Skeletal muscle cell (primary cell): ENCODE measurements at regions not wholly inside any gene's neighbourhood (a gene's known extent, or its start where the extent isn't known, plus 50 kb on each side); places are given as distances from the start of the nearest gene placed in this dataset.
"Not testable (repeated sequence)": the region's sequence is repeated elsewhere in the genome, so short reads cannot be mapped to it uniquely, and the experiment has no call there.

Source experiments
- DNase-seq: peaks from one replicate; pipeline ENCODE4 v3.0.0-alpha.2; 2010; ENCODE audit warnings: low read depth
- H3K4me3 ChIP-seq: 2 replicates; pipeline ENCODE4 v1.5.1; 2011; ENCODE audit warnings: low read depth, mild to moderate bottlenecking, control low read depth, low read length, moderate library complexity

- no peak for DNase-seq
- H3K4me3 ChIP-seq: no peak overlapping the region
These were observed 475.5 kb upstream of the ACO1 start for GRCh38 chr9:31908891-31909480.

DNA sequence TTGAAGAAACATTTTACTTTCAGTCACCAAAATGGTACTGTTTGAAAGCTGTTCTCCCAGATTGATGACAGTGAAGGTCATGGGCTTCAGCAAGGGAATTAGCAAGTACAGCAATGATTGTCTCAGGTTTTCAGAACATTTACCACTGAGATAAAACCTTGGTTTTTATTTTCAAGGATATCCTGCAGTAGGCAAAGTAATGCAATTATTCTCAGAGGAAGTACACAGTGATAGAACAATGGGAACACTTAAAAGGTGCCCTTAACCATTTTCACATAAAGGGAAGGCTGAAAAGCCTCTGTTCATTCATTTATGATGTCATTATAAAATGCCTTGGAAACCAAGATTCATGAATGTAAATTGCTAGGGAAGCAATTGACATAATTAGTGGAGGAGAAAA lies 471.8 kb upstream of the ACO1 start:
- DNase-seq: no peak
- H3K4me3 ChIP-seq: no peak overlapping the region

DNA sequence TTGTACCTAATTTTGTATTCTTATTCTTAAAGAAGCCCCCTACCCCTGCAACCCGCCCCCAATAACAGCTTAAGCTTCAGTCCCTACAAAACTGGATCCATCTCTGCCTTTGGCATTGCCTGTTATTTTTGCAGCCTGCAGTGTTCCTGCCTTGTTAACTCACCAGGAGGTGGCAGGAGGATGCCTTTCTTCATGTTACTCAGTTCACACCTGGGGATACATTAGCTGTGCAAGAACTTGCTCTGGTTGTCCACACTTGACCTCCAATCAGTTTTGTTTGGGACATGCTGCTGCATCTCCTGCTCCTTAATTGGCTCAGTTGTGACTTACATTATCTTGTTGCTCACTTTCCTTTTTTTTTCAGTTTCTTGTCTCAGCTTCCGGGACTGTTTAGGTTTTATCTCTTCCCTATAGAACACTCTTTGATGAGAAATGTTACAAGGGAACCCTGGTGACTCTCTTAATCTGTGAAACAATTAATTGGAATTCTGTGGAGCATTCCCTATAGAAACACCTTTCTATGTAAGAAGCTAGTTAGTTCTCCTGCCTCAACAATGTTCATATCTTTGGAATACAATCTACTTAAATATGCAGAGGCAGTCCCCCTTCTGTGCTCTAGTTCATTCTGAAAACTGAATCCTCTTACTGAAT lies 467.7 kb upstream of the ACO1 start:
- no peak overlapping the region for H3K4me3 ChIP-seq
- no peak for DNase-seq

GRCh38 chr9:31937737-31938136 lies 446.7 kb upstream of the ACO1 start:
- DNase-seq, H3K4me3 ChIP-seq: not testable (repeated sequence)

DNA sequence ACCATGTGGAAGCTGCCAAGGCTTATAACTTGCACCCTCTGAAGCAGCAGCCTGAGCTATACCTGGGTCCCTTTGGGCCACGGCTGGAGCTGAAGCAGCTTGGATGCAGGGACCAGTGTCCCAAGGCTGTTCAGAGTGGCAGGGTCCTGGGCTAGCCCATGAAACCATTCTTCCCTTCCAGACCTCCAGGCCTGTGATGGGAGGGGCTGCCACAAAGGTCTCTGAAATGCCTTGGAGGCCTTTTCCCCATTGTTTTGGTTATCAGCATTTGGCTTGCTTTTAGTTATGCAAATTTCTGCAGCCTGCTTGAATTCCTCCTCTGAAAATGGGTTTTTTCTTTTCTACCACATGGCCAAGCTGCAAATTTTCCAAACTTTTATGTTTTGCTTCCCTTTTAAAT lies 433.7 kb upstream of the ACO1 start:
- H3K4me3 ChIP-seq: no peak overlapping the region
- DNase-seq: no peak

DNA sequence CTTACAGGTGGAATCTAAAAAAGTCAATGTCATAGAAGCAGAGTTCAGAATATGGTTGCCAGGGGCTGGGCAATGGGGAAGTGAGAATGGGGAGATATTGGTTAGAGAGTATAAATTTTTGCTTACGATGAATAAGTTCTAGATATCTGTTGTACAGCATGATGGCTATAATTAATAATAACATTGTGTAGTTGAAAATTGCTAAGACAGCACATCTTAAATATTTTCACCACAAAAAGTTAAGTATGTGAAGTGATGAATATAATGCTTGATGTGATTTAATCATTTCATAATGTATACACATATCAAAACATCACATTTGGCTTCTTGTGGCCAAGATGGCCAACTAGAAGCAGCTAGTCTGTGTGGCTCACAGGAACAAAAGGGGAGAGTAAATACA lies 425.9 kb upstream of the ACO1 start:
- no peak overlapping the region for H3K4me3 ChIP-seq
- DNase-seq: no peak

GRCh38 chr9:31969552-31969951 lies 414.9 kb upstream of the ACO1 start:
- no peak overlapping the region for H3K4me3 ChIP-seq
- DNase-seq: no peak

- DNase-seq: no peak
- no peak overlapping the region for H3K4me3 ChIP-seq
These were observed 400.5 kb upstream of the ACO1 start for GRCh38 chr9:31983895-31984294.

DNA sequence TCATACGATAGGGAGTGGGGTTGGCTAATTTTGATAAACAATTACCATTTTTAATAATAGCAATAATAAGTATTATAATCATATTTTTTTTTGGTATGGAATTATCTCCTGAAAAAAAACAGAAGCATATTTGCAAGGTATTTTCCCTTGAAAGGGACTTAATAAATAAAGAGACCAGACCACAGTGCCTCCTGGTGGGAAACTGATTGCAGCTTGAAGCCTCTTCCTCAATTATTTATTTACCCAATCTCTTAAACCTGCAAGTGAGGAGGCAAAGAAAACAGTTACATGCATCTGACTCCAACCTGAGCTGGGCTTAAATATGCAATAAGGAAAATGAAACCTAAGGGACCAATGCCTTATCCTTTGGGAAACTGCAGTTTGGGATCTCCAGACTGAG lies 388.1 kb upstream of the ACO1 start:
- no peak overlapping the region for H3K4me3 ChIP-seq
- DNase-seq: no peak

GRCh38 chr9:32004431-32005076 lies 379.9 kb upstream of the ACO1 start:
- DNase-seq: no peak
- no peak overlapping the region for H3K4me3 ChIP-seq

- DNase-seq: no peak
- H3K4me3 ChIP-seq: no peak overlapping the region
These were observed 374.1 kb upstream of the ACO1 start for GRCh38 chr9:32010322-32010721.

GRCh38 chr9:32011049-32011448 lies 373.4 kb upstream of the ACO1 start:
- H3K4me3 ChIP-seq: no peak overlapping the region
- no peak for DNase-seq

DNA sequence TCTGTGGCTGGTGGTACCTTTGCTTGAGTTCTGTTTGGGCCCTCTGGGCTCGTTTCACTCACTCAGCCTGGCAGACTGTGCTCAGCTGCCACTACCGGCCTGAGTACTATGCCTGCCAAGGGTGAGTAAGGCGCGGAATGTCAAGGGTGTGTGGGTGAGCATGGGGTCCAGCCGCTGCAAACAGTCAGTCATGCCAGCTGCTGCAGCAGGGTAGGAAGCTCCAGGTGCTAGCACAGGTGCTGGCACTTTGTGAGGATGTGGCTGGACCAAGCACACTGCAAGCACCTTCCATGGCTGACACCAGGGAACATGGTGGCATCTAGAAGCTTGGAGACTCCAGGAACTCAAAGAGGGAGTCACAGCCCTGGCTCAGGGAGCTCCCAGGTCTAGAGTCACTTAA lies 368.6 kb upstream of the ACO1 start:
- DNase-seq: no peak
- no peak overlapping the region for H3K4me3 ChIP-seq

GRCh38 chr9:32045513-32045912 lies 338.9 kb upstream of the ACO1 start:
- no peak overlapping the region for H3K4me3 ChIP-seq
- DNase-seq: no peak

DNA sequence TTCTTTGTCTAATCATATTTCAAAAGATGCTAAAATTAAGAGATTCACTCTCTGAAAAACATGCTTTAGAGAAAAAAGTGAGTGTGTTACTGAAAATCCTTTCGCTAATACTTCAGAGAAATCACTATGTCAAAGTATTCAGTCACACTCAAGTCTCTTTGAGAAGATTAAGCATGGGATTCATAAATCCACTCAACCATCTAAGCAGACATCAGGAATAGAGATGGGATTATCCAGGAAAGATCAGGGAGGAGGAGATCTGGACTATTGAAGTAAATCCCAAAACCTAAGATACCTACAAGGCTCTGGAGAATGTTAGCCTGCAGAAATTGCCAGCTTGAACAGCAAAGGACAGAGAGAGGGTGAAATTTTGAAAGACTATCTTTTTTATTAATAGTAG lies 317.2 kb upstream of the ACO1 start:
- DNase-seq: no peak
- no peak overlapping the region for H3K4me3 ChIP-seq

DNA sequence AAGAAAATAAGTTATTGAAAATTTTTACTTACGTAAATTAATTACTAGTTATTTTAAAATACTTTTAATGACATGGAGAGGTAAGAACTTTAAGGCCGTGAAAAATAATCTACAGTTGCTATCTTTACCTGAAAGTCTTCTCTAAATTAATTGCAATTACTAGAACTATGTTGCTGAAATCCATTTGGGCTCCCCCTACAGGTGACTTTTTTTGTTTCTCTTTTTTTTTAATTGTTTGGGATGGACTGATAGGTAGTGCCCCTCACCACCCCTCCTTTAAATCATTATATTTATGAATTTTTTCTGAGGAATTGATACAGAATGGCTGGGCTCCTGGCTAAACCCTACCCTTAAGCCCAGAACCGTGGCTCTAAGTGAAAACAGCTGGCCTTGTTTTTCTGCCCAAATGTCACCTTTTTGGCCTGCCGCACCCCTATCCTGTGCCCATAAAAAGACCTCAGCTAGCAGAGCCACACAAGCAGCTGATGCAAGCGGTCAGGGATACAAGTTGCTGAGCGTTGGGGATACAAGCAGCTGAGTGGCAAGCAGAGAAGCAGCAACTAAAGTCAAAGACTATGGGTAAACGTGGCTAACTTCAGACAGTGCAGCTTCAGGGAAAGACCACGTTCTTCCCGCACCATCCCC lies 315.2 kb upstream of the ACO1 start:
- DNase-seq: no peak
- no peak overlapping the region for H3K4me3 ChIP-seq

DNA sequence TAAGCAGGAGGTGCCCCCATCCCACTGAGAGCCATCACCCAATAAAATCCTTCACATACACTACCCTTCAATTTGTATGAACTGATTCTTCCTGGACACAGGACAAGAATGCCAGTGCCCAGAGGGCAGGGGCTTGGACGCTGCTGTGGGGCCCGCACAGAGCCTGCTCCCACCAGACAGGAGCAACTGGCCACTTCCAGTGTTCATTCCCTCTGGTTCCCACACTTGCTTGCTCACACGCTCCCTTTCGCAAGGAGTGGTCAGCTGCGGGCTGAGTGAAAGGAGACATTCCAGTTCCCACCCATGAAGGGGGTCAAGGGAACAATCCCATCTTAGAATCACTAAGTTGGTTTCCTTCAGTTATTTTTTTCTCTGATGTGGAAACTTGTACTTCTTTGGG lies 314.5 kb upstream of the ACO1 start:
- DNase-seq: no peak

DNA sequence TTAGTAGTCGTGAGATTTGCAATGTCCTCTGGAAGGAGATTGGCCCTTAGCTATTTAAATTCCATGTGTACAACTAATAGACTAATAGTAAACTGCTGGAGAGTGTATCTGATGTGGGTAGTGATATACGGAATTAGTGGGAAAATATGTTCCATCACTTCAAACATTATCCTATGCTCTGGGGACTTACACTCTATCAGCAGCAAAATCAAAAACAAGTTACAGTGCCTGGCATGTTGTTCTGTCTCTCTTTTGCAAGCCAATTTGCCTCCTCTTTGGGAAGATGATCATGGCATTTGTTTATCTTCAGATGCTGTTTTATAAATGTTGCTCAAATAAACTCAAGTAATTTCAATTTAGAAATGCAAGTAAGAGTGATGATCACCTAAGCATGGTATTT lies 311.9 kb upstream of the ACO1 start:
- DNase-seq: no peak
- no peak overlapping the region for H3K4me3 ChIP-seq

More for the DNA sequence above, 314.5 kb upstream of the ACO1 start:
- H3K4me3 ChIP-seq: no peak overlapping the region

DNA sequence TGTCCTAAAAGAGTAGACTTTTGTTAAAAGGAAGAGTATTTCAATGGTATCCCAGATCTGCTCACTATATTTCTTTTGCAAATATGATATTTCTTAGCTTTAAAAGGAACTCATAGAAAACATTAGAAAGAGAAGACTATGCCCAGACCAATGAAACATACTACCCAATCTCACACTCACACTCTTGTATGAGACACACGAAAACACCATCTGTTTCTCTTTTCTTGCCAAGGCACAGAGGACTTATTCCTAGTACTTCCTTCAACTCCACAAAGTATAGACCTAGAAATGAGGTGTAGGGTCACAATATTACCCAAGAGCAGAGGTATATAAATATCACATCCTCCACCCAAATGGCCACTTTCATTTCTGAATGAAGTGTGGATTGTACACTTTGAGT lies 292.4 kb upstream of the ACO1 start:
- no peak for DNase-seq
- H3K4me3 ChIP-seq: no peak overlapping the region

GRCh38 chr9:32117291-32117690 lies 267.2 kb upstream of the ACO1 start:
- no peak for DNase-seq
- H3K4me3 ChIP-seq: no peak overlapping the region

DNA sequence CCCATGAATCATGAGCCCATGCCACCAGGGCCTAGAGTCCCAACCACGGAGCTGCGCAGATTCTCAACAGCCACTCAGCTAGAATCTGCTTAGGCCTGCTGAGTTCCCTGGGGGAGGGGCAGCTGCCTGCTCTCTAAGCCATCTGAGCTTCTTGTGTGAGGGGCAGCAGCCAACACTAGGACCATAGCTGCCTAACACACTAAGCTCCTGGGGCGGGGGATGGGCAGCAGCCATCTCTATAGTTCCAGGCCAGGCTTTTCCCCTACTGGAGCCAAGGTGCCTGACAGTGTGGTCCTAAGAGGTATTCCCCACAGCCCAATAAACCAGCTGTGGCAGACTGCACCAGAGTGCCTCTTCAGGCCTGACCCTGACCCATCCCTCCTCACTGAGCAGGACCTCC lies 255.9 kb upstream of the ACO1 start:
- no peak for DNase-seq
- no peak overlapping the region for H3K4me3 ChIP-seq
